HG03439 (cell line): ENCODE measurements at regions not wholly inside any gene's neighbourhood (a gene's known extent, or its start where the extent isn't known, plus 50 kb on each side); places are given as distances from the start of the nearest gene placed in this dataset.

Source experiments
- ATAC-seq: cut with Tn5 transposase; IDR thresholded peaks from one replicate; pipeline ENCODE4 v1.9.1; 2021; ENCODE audit warnings: mild to moderate bottlenecking, moderate library complexity; ENCODE audit not compliant: unreplicated experiment

DNA sequence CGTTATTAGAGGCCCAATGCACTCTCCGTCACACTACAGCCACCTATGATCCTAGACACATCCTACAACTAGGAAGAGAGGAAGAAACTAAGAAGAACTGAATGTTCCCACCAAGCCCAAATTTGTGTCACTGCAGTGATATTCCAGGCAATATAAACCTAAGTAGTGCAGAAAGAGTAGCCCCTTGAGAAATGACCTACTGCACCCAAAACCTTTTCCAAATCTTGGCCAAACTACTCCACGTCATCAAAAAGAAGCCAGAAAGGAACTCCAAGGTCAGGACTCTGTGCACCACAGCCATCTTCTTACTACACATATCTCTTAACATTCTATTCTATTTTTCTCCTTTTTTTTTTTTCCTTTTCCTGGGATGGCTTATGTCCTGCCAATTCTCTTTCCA, 60.2 kb downstream of the ADAMTS1 start:
- no peak for ATAC-seq

DNA sequence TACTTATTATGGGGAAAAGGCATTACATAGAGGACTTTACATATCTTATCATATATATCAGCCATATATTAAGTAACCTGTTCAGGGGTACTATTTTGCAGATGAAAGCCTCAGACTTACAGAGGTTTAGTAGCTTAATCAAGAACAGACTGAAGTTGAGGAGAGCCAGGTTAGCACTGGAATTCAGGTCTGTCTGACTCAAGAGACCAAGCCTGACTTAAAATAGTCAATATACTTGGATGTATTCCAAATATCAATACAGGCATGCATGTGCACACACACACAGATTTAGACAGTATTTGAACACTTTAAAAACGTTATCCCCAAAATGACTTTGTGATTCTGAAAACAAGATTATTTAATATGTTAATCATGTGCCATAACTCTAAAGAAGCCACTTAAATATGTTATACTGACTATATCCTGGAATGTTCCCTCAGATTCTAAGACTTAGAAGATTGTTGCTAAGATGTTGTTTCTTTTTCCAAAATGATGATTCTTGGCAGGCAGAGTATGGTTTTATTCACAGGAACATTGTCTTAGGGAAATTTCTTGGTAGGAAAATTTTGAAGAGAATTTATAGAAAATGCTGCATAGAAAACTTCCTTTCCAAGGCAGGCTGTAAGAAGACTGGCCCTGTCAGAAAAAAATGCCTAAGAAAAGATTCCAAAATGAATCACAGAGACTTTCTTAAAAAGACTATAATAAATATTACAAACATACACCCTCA, 61.6 kb downstream of the ADAMTS1 start:
- no peak for ATAC-seq

DNA sequence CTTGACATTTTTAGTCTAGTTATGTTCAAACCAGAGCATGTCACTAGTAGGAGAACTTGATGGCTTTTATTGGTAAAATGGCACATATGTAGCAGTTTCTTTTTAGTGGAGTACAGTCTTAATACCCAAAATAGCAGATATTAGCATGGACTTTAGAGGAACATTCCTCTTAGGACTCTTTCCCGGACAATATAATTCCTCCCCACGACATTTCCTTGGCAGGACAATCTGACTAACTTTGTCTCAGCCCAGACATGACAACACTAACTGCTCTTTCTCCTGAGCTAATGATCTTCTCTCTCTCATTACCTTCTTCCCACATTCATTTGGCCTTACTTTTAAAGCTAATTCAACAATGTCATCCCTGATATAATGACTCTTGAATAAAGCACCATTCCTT, 62.5 kb downstream of the ADAMTS1 start:
- no peak for ATAC-seq

DNA sequence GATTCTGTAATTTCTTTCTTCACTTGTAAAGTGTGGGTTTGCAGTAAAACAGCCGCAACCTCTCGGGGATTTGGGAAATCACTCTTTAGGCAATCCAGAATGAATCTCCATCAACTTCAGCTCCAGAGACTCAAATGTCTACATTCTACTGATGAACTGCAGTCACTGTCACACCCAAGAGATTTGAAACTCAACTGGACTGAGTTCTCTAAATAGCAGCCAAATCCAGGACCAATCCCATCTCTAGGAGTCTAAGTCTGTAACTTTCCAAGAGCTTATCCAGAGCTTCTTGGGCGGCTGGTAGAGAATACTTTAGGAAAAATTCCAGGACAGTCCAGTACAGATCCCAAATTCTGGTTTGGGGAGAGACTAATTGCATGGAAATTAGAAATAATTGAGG, 62.9 kb downstream of the ADAMTS1 start:
- no peak for ATAC-seq

DNA sequence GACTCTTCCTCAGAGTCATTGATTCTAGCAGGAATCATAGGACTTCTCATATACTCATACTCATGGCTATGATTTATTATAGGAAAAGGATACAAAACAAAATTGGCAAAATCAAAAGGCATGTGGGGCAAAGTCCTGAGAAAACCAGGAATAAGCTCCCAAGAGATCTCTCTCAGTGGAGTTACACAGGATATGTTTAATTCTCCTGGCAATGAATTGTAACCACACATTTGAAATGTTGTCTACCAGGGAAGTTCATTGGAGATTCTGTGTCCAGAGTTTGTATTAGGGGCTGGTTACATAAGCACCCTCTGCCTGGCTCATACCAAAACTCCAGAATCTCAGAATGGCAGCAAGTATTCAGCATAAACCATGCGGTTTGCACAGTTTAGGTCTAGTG, 63.9 kb downstream of the ADAMTS1 start:
- no peak for ATAC-seq

DNA sequence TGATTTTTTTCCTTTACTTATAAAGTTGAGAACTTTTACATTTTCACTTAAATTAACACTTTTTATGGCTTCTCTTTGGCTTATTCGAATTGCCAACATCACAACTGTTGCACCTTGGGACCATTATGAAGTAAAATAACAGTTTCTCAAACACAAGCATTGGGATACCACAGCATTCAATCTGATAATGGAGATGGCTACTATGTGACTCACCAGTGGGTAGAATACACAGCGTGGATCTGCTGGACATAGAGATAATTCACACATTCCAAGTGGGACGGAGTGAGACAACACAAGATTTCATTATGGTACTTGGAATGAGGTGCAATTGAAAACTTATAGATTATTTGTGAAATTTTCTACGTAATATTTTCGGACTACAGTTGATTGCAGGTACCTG, 68.0 kb downstream of the ADAMTS1 start:
- no peak for ATAC-seq

DNA sequence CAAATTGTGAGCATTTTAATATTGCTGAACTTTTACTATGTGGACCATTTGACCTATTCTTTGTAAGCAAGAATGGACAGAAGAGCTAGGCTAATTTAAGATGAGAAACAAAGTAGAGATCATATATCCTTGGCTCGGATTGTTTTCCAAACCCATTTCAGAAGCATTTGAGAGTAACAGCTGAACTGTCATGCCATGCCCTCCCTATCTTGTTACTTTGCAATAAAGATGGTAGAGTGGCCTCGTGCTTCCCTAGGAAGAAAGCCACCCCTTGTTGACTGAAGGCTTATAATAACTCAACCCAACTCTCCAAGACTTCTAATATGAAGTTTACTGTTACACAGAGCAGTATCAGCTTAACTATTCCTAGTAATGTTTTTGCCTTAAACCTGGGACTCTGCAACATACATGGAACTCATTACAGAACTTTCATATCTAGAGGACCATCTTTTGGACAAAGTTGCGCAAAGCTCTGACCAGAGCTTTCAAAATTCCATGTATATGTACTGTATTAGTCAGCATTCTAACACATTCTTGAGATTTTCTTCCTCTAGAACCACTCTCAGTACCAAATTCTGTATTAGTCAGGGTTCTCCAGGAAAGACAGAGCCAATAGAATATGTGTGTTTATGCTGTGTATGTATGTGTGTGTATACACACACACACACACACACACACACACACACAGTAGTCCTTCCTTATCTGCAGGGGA, 68.7 kb downstream of the ADAMTS1 start:
- ATAC-seq, result no peak

DNA sequence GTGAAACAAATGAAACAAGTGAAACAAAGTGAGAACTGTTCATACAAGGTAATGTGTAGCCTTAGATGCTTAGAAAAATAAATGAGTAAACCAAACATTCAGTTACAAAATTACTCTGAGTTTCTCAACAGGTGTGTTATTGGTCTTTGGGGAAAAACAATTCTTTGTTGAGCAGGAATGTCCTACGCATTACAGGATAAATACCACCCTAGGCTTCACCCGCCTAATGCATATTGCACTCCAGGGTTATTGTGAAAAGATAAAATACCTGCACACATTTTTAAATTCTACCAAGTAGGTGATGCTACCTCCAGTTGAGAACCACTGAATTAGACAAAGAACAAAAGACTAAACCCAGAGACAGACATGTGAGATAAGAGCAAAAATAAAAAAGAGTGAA, 72.2 kb downstream of the ADAMTS1 start:
- no peak for ATAC-seq

DNA sequence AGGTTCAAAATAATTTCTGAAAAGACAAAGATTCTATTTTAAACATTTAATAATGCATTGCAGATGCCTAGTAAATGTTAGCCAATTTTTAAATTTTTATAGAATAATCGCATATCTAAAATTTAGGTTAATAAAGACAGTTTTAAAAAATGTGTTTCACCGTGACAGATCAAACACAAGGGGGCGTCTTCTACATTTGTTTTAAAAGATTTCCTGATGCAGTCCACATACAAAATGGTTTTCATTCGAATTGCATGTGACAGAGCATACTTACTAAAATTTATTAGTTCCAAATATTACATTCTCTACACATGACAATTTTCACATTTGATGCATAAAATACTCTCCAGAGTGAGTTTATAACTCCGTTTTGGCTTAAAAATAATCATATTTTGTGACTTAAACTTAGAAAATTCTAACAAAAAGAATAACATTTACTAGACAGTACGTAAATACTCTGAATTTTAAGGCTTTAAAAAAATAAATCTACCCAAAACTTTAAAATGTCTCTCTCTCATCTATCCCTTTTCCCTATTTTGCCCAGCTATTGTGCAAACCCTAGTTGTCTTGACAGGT, 75.5 kb downstream of the ADAMTS1 start:
- no peak for ATAC-seq

DNA sequence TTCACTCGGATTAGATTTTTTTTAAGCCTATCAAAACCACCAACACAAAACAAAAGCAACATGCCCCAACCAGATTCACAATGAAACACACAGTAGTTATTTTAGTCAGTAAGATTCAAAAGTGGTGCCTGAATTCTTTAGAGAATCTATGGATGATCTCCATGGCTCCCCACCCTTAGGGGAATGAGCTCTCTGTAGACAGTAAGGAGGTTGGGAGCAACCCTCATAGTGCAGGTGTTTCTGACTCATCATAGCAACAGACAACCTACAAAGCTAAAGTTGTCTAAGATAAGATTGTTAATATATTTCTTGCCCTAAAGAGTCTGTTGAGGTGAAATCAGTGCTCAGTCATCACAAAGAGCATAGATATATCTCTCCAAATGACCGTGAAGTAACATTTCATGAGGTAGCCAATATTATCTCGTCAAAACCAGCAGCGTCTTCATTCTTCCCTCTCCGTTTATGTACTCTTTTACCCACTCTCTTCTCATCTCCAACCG, 78.3 kb downstream of the ADAMTS1 start:
- no peak for ATAC-seq

DNA sequence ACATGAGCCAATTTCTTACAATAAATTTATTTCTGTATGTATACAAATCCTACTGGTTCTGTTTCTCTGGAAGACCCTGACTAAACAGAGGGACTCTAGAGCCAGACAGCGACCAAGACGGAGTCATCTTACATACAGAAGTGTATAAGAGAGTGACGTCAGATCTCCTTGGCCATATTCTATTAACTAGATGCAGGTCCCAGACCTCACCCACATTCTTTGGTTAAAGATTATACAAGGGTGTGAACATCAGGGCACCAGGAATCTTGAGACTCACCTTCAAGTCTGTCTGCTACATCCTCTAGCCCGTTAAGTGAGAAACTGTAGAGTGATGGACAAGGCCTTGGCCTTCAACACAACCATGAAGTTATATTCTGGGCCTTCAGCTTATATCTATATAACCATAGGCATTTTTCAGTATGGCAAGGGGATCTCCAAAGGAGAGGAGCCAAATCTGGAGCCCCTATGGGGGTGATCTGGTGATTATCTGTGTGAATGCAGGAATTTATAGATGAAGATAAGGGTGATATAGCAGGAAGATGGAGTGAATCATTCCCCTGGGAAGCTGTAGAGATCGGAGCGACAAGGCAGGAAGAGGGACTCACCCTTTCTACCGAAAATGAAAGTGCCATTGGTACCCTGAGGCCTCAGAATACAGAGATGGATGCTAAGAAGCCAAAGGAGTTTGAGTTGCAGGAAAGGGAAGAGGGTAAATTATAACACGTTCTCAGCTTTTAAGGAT, 83.9 kb downstream of the ADAMTS1 start:
- ATAC-seq, result no peak

DNA sequence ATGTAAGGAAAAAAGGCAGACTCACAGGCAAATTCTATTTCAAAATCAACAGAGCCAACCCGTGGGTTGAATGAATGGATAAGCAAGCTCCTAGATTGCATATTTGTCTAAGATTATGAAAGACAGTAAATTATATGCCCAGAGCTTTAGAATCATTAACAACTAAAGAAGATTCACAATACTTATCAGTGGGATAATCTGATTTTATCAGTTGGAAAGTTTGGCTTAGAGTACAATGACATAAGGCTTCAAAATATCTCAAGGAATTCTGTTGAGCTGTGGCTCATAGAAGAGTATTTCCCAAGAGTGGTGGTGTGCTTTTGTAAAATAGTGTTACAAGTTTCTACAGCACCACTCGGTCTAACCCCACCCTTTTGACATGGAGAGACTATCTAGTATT, 85.5 kb downstream of the ADAMTS1 start:
- no peak for ATAC-seq

DNA sequence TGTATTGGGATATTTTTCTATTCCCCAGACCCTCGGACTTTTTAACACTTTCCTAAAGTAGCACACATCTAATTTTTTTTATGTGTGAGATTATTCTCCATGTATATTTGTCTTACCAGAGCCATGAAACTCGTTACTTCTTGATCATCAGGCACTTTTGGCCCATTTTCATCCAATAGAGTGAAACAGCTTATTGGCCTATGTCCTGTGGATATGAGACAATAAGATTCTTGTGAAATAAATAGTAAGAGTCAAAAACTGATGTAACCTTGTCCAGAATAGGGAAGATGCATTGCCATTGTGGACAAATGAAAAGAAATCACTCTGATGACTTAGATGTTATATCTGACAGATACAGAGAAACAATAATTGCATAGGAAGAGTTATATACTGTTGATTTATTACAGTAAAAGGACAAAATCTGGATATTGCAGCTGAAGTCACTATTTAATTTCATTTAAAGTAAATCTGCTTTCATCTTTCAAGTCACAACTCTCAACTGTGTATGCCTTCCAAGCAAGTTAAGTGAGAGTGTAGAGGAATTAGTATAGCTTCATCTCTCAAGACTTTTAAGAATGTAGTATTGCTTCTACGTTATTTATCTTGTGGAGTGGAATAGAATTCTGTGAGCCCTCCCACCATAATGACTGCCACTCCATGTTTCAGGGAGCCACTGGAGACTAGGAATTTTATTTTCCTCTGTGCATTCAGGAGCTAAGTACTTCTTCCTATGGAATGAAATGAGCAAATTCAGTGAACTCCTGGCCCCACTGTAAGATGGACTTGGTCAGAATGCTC, 86.9 kb downstream of the ADAMTS1 start:
- ATAC-seq, result no peak

DNA sequence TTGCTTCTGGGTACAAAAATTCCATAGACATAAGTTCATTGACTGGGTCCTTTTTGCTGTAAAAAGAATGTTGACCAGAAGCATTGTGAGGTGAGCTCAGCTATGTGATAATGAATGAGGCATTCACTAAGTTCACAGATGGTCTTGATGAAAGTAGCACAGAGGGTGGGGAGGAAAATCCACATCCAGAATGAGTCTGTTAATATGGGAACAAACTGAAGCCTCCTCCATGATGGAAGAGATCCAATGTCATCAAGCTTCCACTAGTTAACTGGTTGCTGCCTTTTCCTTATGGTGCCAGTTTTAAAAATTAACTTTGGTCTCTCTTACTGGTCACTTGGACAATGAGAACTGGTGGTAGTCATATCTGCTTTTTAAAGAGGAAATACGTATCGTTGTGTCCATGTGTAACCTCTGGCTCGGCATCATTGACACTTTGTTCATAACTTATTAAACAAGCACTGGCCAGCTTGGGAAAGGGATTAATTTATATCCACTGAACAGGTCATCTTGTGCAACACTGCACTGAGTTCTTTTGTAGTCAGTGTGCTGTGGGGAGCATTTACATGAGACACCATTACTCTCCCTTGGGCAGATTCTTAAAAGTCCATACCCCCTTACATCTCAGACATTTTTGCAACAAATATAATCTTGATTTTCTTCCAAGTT, 88.6 kb downstream of the ADAMTS1 start:
- no peak for ATAC-seq

DNA sequence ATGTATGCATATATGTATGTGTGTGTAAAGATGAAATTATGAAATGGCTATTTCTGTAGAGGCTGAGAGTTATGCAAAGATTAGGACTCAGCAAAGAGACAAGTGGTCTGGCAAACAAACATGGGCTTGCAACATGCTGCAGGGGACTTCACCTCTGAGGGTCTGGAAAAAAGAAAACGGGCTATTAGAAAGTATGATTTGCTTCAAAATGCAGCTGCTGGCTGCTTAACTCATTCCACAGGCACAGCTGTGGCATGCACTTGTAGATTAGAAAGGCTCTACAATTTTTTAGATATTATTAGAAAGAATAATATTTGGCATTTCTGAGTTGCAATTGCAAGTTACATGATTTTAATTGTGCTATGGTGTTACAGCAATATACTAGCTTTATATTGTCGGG, 90.4 kb downstream of the ADAMTS1 start:
- ATAC-seq, result no peak

DNA sequence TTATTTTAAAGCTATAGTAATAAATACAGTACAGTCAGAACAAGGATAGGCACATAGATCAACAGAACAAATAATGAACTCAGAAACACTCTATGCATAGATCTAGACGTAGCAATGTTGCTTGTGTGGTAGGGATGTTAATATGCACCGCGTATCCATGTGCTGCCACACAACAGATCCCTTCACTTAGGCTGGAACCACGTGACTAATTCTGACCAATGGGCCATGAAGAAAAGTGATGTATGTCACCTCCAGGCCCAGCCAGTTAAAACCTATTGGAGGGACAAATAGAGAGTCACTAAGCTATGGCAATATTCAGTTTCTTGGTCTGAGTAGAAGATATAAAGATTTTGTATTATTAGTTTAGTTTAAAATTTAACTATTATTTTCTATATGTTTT, 91.4 kb downstream of the ADAMTS1 start:
- no peak for ATAC-seq

DNA sequence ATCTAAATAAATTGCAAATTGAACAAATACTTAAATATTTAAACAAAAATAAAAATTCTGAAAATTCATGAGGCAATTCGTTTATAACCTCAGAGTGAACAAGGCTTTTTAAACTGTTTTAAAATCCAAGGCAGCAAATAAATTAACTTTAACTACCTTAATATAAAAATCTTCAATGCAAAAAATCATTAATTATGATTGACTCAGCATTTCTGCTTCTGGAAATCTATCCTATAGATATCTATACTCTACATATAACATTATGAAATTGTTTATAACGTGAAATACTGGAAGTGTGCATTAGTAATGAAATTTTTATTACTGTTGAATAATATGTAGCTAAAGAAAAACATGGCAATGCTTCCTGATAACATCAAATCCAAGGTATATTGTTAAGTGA, 92.4 kb downstream of the ADAMTS1 start:
- ATAC-seq, result no peak

DNA sequence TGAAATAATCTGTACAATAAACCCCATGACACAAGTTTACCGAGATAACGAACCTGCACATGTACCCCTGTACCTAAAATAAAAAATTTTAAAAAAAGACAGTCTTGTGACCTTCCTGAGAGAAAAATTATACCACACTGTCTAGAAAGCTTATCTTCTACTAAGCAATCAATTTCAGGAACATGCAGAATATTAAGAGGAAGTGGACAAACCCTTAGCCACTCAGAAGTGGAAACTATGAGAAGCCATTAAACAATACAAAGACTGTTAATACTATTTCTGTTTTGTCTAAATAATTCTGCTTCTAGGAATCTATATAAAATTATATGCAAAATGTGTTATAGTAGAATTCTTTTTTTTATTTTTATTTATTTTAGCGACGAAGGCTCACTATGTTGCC, 93.9 kb downstream of the ADAMTS1 start:
- ATAC-seq, result no peak

DNA sequence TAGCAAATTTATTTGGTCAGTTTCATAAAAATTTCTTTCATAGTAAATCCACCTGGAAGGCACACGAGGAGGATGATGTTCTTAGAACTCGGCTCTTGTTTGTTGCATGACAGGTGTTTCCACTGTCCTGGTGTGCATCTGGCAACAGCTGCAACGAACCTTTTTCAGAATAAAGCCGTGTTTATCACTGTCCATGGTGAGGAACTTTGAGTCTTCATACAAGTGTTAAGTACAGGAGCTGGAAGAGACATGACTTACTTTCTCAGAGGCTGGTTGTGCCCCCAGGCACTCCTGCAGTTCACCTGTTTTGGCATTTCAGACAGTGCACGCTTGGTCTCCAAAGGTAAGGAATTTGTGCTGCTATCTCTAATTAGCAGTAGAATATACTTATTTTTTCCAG, 97.1 kb downstream of the ADAMTS1 start:
- no peak for ATAC-seq

DNA sequence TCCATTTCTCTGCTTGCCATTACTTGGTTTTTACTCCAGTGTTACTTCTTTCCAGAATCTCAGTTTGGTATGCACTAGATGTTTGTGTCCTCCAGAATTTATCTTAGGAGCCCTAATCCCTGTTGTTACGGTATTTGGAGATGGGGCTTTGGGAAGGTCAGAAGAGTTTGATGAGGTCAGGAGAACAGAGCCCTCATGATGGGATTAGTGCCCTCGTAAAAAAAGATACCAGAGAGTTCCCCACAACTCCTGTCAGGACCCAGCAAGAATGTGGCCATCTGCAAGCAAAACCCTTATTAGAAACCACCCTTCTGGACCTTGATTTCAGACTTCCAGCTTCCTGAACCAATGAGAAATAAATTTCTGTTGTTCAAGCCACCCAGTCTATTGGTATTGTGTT, 98.0 kb downstream of the ADAMTS1 start:
- ATAC-seq, result no peak
